ENCODE measurements at regions not wholly inside any gene's neighbourhood (a gene's known extent, or its start where the extent isn't known, plus 50 kb on each side); places are given as distances from the start of the nearest gene placed in this dataset.

- Mint-ChIP-seq H3K4me1 (ENCODE audit: low read depth, unreplicated experiment) (no peaks in the 10 kb centered on the region), H3K36me3 (ENCODE audit: insufficient read depth, unreplicated experiment) (no peaks in the 10 kb centered on the region), H3K9me3 (ENCODE audit: unreplicated experiment) (no peaks in the 10 kb centered on the region), H3K4me3 (ENCODE audit: unreplicated experiment) (no peak overlapping the region), H3K27me3 (ENCODE audit: insufficient read depth, unreplicated experiment) (peaks cover under 1% of the 10 kb centered on the region), H3K27ac (ENCODE audit: unreplicated experiment) (no peak overlapping the region)
- POLR2A ChIA-PET, result no interaction called here
- TF ChIP-seq CTCF (IDR thresholded peaks at IDR 0.05; ENCODE audit: insufficient read depth in 1 of 2, low read depth in 1 of 2, low read length in 1 of 2, severe bottlenecking in 1 of 2, unreplicated experiment in 1 of 2), result no peak
- CTCF ChIA-PET, result no interaction called here
- Histone ChIP-seq H3K27me3 (replicated peaks; ENCODE audit: control insufficient read depth, insufficient read depth, low read length) (no peaks in the 10 kb centered on the region), H3K9me3 (no peaks in the 10 kb centered on the region), H3K4me1 (no peaks in the 10 kb centered on the region), H3K4me3 (ENCODE audit: low read depth, low read length) (no peak overlapping the region), H3K36me3 (ENCODE audit: control insufficient read depth, insufficient read depth, low read length) (no peaks in the 10 kb centered on the region)
- no TSS peak for BruUV-seq (replicated peaks)
- intact Hi-C loops (cut with micrococcal nuclease; ENCODE audit: unreplicated experiment), result no loop called here
- DNase-seq, result no peak
These were observed 256.9 kb downstream of the ATXN7L3B start for GRCh38 chr12:74794522-74794921.

- no peak for DNase-seq
- H3K9me3 Mint-ChIP-seq (ENCODE audit: unreplicated experiment), result no peaks in the 10 kb centered on the region
- Histone ChIP-seq H3K27me3 (replicated peaks; ENCODE audit: control insufficient read depth, insufficient read depth, low read length) (no peaks in the 10 kb centered on the region), H3K4me1 (no peaks in the 10 kb centered on the region), H3K36me3 (ENCODE audit: control insufficient read depth, insufficient read depth, low read length) (no peaks in the 10 kb centered on the region), H3K9me3 (no peaks in the 10 kb centered on the region), H3K4me3 (ENCODE audit: low read depth, low read length) (no peak overlapping the region)
- H3K27ac Mint-ChIP-seq (ENCODE audit: unreplicated experiment), result no peak overlapping the region
- POLR2A ChIA-PET, result no interaction called here
- H3K4me3 Mint-ChIP-seq (ENCODE audit: unreplicated experiment), result no peak overlapping the region
- H3K4me1 Mint-ChIP-seq (ENCODE audit: low read depth, unreplicated experiment), result no peaks in the 10 kb centered on the region
- intact Hi-C loops (cut with micrococcal nuclease; ENCODE audit: unreplicated experiment), result loop anchor here (2.0 kb wide), 1 partner anchor 285 kb away; no protein-coding TSS in a partner anchor
- CTCF ChIA-PET, result no interaction called here
- no peaks in the 10 kb centered on the region for H3K36me3 Mint-ChIP-seq (ENCODE audit: insufficient read depth, unreplicated experiment)
- no peak for TF ChIP-seq CTCF (IDR thresholded peaks at IDR 0.05; ENCODE audit: insufficient read depth in 1 of 2, low read depth in 1 of 2, low read length in 1 of 2, severe bottlenecking in 1 of 2, unreplicated experiment in 1 of 2)
- H3K27me3 Mint-ChIP-seq (ENCODE audit: insufficient read depth, unreplicated experiment), result no peaks in the 10 kb centered on the region
- no TSS peak for BruUV-seq (replicated peaks)
These were observed 264.0 kb downstream of the ATXN7L3B start for GRCh38 chr12:74801625-74802024.

GRCh38 chr12:74816398-74817175 lies 279.0 kb downstream of the ATXN7L3B start:
- intact Hi-C loops (cut with micrococcal nuclease; ENCODE audit: unreplicated experiment), result no loop called here
- Mint-ChIP-seq H3K27me3 (ENCODE audit: insufficient read depth, unreplicated experiment) (no peaks in the 10 kb centered on the region), H3K27ac (ENCODE audit: unreplicated experiment) (no peak overlapping the region), H3K36me3 (ENCODE audit: insufficient read depth, unreplicated experiment) (no peaks in the 10 kb centered on the region), H3K4me3 (ENCODE audit: unreplicated experiment) (no peak overlapping the region), H3K4me1 (ENCODE audit: low read depth, unreplicated experiment) (no peaks in the 10 kb centered on the region), H3K9me3 (ENCODE audit: unreplicated experiment) (no peaks in the 10 kb centered on the region)
- no peak for DNase-seq
- Histone ChIP-seq H3K9me3 (0 out of 2 replicates have a peak, but pooled peaks cover 3% of the 10 kb centered on the region), H3K4me3 (ENCODE audit: low read depth, low read length) (no peak overlapping the region), H3K4me1 (no peaks in the 10 kb centered on the region), H3K27me3 (replicated peaks; ENCODE audit: control insufficient read depth, insufficient read depth, low read length) (no peaks in the 10 kb centered on the region), H3K36me3 (ENCODE audit: control insufficient read depth, insufficient read depth, low read length) (no peaks in the 10 kb centered on the region)
- CTCF ChIA-PET, result no interaction called here
- POLR2A ChIA-PET, result no interaction called here
- no TSS peak for BruUV-seq (replicated peaks)
- no peak for TF ChIP-seq CTCF (IDR thresholded peaks at IDR 0.05; ENCODE audit: insufficient read depth in 1 of 2, low read depth in 1 of 2, low read length in 1 of 2, severe bottlenecking in 1 of 2, unreplicated experiment in 1 of 2)

Data from Caco-2 (cell line).